HL-60 (cell line): ENCODE measurements at regions not wholly inside any gene's neighbourhood (a gene's known extent, or its start where the extent isn't known, plus 50 kb on each side); places are given as distances from the start of the nearest gene placed in this dataset.

Experiments
- CTCF ChIP-seq: IDR thresholded peaks from one replicate; pipeline ENCODE4 v1.5.1; 2011; ENCODE audit warnings: low read length, control low read depth, inconsistent platforms; ENCODE audit not compliant: insufficient read depth
- GABPA ChIP-seq: IDR thresholded peaks from 2 replicates; pipeline ENCODE4 v1.6.1; 2012; ENCODE audit warnings: low read depth
- POLR2AphosphoS5 ChIP-seq: IDR thresholded peaks from 2 replicates; pipeline ENCODE4 v1.6.1; 2012; ENCODE audit warnings: low read depth
- REST ChIP-seq: IDR thresholded peaks from 2 replicates; pipeline ENCODE4 v1.6.1; 2012; ENCODE audit warnings: low read depth; ENCODE audit not compliant: insufficient replicate concordance

- no peak for TF ChIP-seq POLR2AphosphoS5
- no peak for TF ChIP-seq CTCF
- TF ChIP-seq GABPA, result no peak
- no peak for TF ChIP-seq REST
Observed at GRCh38 chr16:23013484-23013883, 135.8 kb downstream of the USP31 start.
